ENCODE measurements at regions not wholly inside any gene's neighbourhood (a gene's known extent, or its start where the extent isn't known, plus 50 kb on each side); places are given as distances from the start of the nearest gene placed in this dataset.

- no peak for DNase-seq (ENCODE audit: extremely low spot score)
- no peak for TF ChIP-seq CTCF (IDR thresholded peaks at IDR 0.05; ENCODE audit: control extremely low read depth, extremely low read depth, low read depth, missing control alignments)
- CTCF ChIA-PET: no interaction called here
These were observed 742.1 kb downstream of the LIG4 start for GRCh38 chr13:107473253-107473652.

DNA sequence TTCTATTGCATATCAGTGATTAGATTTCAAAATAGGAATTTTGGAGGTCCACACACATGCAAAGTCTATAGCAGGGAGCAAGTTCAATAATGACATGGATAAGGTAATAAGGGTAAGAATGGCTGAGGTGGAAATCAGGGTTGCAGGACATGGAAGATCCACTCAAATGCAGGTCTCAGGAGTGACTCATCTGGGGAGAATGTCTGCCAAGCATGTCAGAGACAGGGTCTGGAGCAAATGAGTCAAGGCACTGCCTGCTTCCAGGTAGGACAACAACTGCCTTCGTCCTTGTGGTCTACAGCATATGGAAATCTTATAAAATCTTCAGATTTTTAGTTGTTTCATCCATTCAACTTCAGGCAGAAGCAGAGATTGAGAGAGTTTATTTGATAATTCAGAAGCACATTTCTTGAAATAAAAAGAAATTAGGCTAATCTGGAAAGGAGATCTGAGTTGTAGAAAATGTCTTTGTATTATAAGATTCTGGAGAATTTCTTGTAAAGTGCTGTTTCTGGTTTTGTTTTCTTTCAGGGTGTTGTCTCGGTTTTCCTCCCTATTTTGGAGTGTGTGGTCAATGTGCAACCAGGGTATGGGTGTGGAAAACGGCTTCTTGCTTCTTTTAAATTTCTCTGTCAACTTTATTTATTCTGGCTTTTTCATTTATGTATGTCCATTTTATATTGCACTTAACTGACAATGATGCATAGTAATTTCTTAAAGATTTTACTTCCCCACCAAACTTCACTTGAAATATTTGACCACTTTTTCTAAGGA, 748.8 kb downstream of the LIG4 start:
- TF ChIP-seq CTCF (IDR thresholded peaks at IDR 0.05; ENCODE audit: control extremely low read depth, extremely low read depth, low read depth, missing control alignments): no peak
- CTCF ChIA-PET: no interaction called here
- DNase-seq (ENCODE audit: extremely low spot score): no peak
- POLR2A ChIA-PET: no interaction called here

More at GRCh38 chr13:107473253-107473652, 742.1 kb downstream of the LIG4 start:
- POLR2A ChIA-PET: no interaction called here

GRCh38 chr13:107462501-107462900, 752.8 kb downstream of the LIG4 start:
- CTCF ChIA-PET: interaction anchor here (0.9 kb wide), 1 partner anchor 21 kb away, joined by 3 read pairs; no protein-coding TSS in a partner anchor
- TF ChIP-seq CTCF (IDR thresholded peaks at IDR 0.05; ENCODE audit: control extremely low read depth, extremely low read depth, low read depth, missing control alignments): no peak
- DNase-seq (ENCODE audit: extremely low spot score): no peak
- POLR2A ChIA-PET: no interaction called here

DNA sequence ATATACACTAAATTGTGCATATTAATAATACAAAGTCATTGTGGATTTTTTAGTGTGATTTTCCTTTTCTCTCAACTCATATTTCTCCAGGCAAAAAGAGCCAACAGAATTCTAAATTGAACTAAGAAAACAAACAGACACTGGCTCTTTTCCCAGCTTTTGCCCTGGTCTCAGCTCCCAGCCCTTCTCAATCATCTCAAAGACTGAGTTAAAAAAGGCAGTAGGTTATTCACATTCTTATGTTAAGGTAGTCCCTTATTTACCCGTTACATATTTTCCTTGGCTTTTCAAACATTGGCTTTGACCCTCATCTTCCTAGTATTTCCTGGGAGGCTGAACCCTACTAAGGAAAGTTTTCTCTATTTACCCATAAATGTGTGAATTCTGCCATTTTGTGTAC, 753.6 kb downstream of the LIG4 start:
- no peak for TF ChIP-seq CTCF (IDR thresholded peaks at IDR 0.05; ENCODE audit: control extremely low read depth, extremely low read depth, low read depth, missing control alignments)
- ChIA-PET POLR2A (no interaction called here), CTCF (no interaction called here)
- no peak for DNase-seq (ENCODE audit: extremely low spot score)

DNA sequence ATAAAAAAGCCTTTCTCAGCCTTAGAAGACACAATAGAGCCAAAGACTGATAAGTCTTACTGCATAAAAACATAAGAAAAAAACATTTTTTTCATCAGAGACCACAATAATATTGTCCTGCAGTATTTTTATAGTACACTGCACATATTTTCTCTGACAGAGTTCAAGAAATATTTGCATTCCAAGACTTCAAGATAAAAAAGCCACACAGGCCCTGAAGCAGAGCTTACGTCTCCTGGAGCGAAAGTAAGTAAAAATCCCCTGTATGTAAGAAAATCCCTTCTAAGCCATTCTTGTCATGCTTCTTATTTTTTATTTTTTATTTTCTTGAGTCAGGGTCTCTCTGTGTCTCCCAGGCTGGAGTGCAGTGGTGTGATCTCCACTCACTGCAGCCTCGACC, 755.9 kb downstream of the LIG4 start:
- CTCF ChIA-PET: interaction anchor here (1.3 to 1.9 kb wide), 2 partner anchors 14 to 18 kb away, joined by 3 read pairs; no protein-coding TSS in a partner anchor
- POLR2A ChIA-PET: no interaction called here
- DNase-seq (ENCODE audit: extremely low spot score): no peak
- TF ChIP-seq CTCF (IDR thresholded peaks at IDR 0.05; ENCODE audit: control extremely low read depth, extremely low read depth, low read depth, missing control alignments): no peak

DNA sequence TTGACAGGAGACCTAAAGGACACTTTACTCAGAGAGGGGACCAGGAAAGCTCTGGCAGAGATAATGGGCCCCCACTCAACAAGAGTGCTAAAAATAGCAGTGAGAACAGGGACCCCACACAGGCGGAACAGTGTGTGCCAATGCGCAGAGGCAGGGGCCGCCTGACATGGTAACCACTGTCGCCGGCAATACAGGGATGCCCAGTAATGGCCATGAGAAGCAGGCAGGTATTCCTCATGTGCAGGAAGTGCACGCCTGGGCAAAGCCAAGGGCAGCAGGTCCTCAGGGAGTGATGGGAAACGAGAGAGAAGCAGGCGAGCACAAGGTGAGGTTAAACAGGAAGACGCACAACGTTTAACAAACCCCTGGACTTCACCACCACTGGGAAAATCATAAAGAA, 757.1 kb downstream of the LIG4 start:
- ChIA-PET CTCF (interaction anchor here (1.9 kb wide), 1 partner anchor 19 kb away, joined by 3 read pairs; no protein-coding TSS in a partner anchor), POLR2A (no interaction called here)
- no peak for DNase-seq (ENCODE audit: extremely low spot score)
- no peak for TF ChIP-seq CTCF (IDR thresholded peaks at IDR 0.05; ENCODE audit: control extremely low read depth, extremely low read depth, low read depth, missing control alignments)
